ENCODE measurements at regions not wholly inside any gene's neighbourhood (a gene's known extent, or its start where the extent isn't known, plus 50 kb on each side); places are given as distances from the start of the nearest gene placed in this dataset.

DNA sequence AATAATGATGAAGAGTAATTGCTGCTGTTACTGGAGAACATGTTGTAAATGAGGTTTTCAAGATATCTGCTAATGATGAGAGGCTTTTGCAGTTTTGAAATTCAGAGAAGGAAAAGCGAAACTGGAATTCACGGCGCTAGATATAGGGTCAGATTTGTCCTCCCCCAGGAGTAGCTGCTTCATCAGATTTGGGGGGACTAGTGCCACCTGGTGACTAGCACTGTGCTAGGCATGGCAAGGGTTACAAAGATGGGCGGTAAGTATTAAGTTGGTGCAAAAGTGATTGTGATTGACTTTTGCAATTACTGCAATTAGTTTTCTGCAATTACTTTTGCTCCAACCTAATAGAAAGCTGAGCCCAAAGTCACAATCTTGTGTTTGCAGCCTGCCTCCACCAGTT, 879.9 kb upstream of the TENM4 start:
- H3K9me3 ChIP-seq (ENCODE audit: control insufficient read depth, insufficient read depth, low read length), result no peaks in the 10 kb centered on the region; the same call in 1 of the 2 replicates
- no peaks in the 10 kb centered on the region for H3K9me2 ChIP-seq (replicated peaks; ENCODE audit: control insufficient read depth, low read length)
- no peaks in the 10 kb centered on the region for H3F3A ChIP-seq (ENCODE audit: control insufficient read depth, insufficient read depth)
- H3K36me3 ChIP-seq (ENCODE audit: control insufficient read depth, low read length), result no peaks in the 10 kb centered on the region
- H3K4me1 ChIP-seq (ENCODE audit: control insufficient read depth, low read length), result no peaks in the 10 kb centered on the region
- H3K4me2 ChIP-seq (ENCODE audit: low read length), result no peak overlapping the region
- H3K79me2 ChIP-seq (ENCODE audit: control insufficient read depth, low read length), result no peaks in the 10 kb centered on the region
- H3K4me3 ChIP-seq (ENCODE audit: low read length), result no peak overlapping the region
- no peaks in the 10 kb centered on the region for H3K27me3 ChIP-seq (ENCODE audit: control insufficient read depth, low read length)
- no peak for TF ChIP-seq EZH2phosphoT487 (IDR thresholded peaks at IDR 0.05; ENCODE audit: borderline replicate concordance, low read length)
- TF ChIP-seq, protein P1, sequence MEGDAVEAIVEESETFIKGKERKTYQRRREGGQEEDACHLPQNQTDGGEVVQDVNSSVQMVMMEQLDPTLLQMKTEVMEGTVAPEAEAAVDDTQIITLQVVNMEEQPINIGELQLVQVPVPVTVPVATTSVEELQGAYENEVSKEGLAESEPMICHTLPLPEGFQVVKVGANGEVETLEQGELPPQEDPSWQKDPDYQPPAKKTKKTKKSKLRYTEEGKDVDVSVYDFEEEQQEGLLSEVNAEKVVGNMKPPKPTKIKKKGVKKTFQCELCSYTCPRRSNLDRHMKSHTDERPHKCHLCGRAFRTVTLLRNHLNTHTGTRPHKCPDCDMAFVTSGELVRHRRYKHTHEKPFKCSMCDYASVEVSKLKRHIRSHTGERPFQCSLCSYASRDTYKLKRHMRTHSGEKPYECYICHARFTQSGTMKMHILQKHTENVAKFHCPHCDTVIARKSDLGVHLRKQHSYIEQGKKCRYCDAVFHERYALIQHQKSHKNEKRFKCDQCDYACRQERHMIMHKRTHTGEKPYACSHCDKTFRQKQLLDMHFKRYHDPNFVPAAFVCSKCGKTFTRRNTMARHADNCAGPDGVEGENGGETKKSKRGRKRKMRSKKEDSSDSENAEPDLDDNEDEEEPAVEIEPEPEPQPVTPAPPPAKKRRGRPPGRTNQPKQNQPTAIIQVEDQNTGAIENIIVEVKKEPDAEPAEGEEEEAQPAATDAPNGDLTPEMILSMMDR (IDR thresholded peaks at IDR 0.05; ENCODE audit: low read depth, low read length, poor library complexity, severe bottlenecking), result peak; percentile 20
- no peak overlapping the region for H3K27ac ChIP-seq (ENCODE audit: low read depth, low read length)
- H4K20me1 ChIP-seq (ENCODE audit: control insufficient read depth, insufficient read depth, low read depth, low read length), result no peaks in the 10 kb centered on the region

DNA sequence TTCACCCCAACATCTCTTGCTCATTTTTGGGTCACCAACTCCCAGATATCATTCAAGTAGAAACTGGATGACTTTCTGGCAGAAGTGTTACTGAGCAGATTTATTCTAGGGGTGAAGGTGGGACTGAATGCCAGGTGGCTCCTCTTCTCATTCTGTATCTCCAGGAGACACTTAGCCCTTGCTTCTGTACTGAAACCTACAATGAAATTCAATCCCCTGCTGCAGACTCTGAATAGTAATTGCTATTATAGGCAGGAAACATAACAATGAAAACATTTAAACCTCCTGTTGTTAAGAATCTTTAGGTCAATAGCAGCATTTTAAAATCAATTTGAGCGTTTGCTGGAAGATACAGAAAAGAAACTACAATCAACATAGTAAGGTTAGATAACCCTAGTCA, 879.4 kb upstream of the TENM4 start:
- Histone ChIP-seq H3K9me2 (replicated peaks; ENCODE audit: control insufficient read depth, low read length) (no peaks in the 10 kb centered on the region), H3K4me3 (ENCODE audit: low read length) (no peak overlapping the region), H3F3A (ENCODE audit: control insufficient read depth, insufficient read depth) (no peaks in the 10 kb centered on the region), H3K4me1 (ENCODE audit: control insufficient read depth, low read length) (no peaks in the 10 kb centered on the region), H3K9me3 (ENCODE audit: control insufficient read depth, insufficient read depth, low read length) (no peaks in the 10 kb centered on the region), H3K27ac (ENCODE audit: low read depth, low read length) (no peak overlapping the region), H3K36me3 (ENCODE audit: control insufficient read depth, low read length) (no peaks in the 10 kb centered on the region), H3K79me2 (ENCODE audit: control insufficient read depth, low read length) (no peaks in the 10 kb centered on the region), H3K27me3 (ENCODE audit: control insufficient read depth, low read length) (no peaks in the 10 kb centered on the region), H4K20me1 (ENCODE audit: control insufficient read depth, insufficient read depth, low read depth, low read length) (no peaks in the 10 kb centered on the region), H3K4me2 (ENCODE audit: low read length) (no peak overlapping the region)
- TF ChIP-seq EZH2phosphoT487 (IDR thresholded peaks at IDR 0.05; ENCODE audit: borderline replicate concordance, low read length), result no peak
- TF ChIP-seq, protein P1 (IDR thresholded peaks at IDR 0.05; ENCODE audit: low read depth, low read length, poor library complexity, severe bottlenecking), result no peak

DNA sequence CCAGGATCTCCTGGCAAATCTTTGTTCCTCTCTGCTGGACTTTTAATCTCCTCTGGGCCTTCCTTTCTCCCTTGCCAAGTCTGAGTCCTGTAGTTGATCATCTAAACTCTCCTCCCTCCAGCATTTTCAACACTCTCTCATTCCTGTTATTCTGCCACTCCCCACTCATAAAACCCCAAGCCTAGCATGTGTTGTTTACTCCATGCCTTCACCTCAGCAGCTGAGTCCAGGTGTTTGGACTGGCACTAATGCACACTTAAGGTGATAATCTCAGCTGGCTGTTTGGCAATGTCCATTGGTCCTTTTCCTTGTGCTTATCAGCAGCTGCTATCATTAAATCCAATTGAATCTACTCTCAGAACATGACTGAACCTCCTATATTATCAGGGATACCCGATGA, 876.8 kb upstream of the TENM4 start:
- H3K36me3 ChIP-seq (ENCODE audit: control insufficient read depth, low read length), result no peaks in the 10 kb centered on the region
- H4K20me1 ChIP-seq (ENCODE audit: control insufficient read depth, insufficient read depth, low read depth, low read length), result no peaks in the 10 kb centered on the region
- no peak overlapping the region for H3K27ac ChIP-seq (ENCODE audit: low read depth, low read length)
- no peaks in the 10 kb centered on the region for H3F3A ChIP-seq (ENCODE audit: control insufficient read depth, insufficient read depth)
- no peaks in the 10 kb centered on the region for H3K4me1 ChIP-seq (ENCODE audit: control insufficient read depth, low read length)
- H3K9me2 ChIP-seq (replicated peaks; ENCODE audit: control insufficient read depth, low read length), result no peaks in the 10 kb centered on the region
- TF ChIP-seq, protein P1 (IDR thresholded peaks at IDR 0.05; ENCODE audit: low read depth, low read length, poor library complexity, severe bottlenecking), result no peak
- no peak for TF ChIP-seq EZH2phosphoT487 (IDR thresholded peaks at IDR 0.05; ENCODE audit: borderline replicate concordance, low read length)
- H3K4me2 ChIP-seq (ENCODE audit: low read length), result no peak overlapping the region
- H3K9me3 ChIP-seq (ENCODE audit: control insufficient read depth, insufficient read depth, low read length), result no peaks in the 10 kb centered on the region
- H3K79me2 ChIP-seq (ENCODE audit: control insufficient read depth, low read length), result no peaks in the 10 kb centered on the region
- no peaks in the 10 kb centered on the region for H3K27me3 ChIP-seq (ENCODE audit: control insufficient read depth, low read length)
- H3K4me3 ChIP-seq (ENCODE audit: low read length), result no peak overlapping the region

DNA sequence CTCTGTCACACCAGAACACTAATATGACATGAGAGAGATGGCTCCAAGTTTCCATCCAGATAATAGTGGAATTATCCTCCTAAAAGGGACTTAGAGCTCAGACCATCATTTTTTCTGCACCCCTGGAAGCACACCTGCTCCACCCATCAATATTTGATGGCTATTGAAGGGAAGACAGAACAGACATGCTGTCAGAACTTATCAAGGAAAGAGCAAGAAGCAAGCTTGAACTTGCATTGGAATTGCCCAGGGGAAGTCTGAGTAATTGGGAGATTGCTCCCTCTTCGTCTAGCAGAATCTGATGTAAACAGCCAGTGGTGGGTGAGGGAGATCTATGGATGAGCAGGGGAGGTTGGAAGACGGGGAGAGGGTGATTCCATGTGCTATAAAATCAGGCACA, 874.4 kb upstream of the TENM4 start:
- H3K4me1 ChIP-seq (ENCODE audit: control insufficient read depth, low read length), result no peaks in the 10 kb centered on the region
- TF ChIP-seq, protein P1 (IDR thresholded peaks at IDR 0.05; ENCODE audit: low read depth, low read length, poor library complexity, severe bottlenecking), result no peak
- no peak for TF ChIP-seq EZH2phosphoT487 (IDR thresholded peaks at IDR 0.05; ENCODE audit: borderline replicate concordance, low read length)
- no peak overlapping the region for H3K4me3 ChIP-seq (ENCODE audit: low read length)
- H3K79me2 ChIP-seq (ENCODE audit: control insufficient read depth, low read length), result no peaks in the 10 kb centered on the region
- no peaks in the 10 kb centered on the region for H3K9me2 ChIP-seq (replicated peaks; ENCODE audit: control insufficient read depth, low read length)
- no peaks in the 10 kb centered on the region for H3K9me3 ChIP-seq (ENCODE audit: control insufficient read depth, insufficient read depth, low read length)
- no peaks in the 10 kb centered on the region for H4K20me1 ChIP-seq (ENCODE audit: control insufficient read depth, insufficient read depth, low read depth, low read length)
- no peaks in the 10 kb centered on the region for H3K36me3 ChIP-seq (ENCODE audit: control insufficient read depth, low read length)
- H3K27me3 ChIP-seq (ENCODE audit: control insufficient read depth, low read length), result no peaks in the 10 kb centered on the region
- H3K27ac ChIP-seq (ENCODE audit: low read depth, low read length), result no peak overlapping the region
- no peak overlapping the region for H3K4me2 ChIP-seq (ENCODE audit: low read length)
- H3F3A ChIP-seq (ENCODE audit: control insufficient read depth, insufficient read depth), result no peaks in the 10 kb centered on the region
